Lung (tissue), 11 donors: ENCODE measurements at regions not wholly inside any gene's neighbourhood (a gene's known extent, or its start where the extent isn't known, plus 50 kb on each side); places are given as distances from the start of the nearest gene placed in this dataset.

Experiments used
- ATAC-seq: fragments of 200-7000 bp; cut with Tn5 transposase; one replicate; pipeline ENCODE4 v1.9.1; 2020; ENCODE audit warnings: moderate number of reproducible peaks; ENCODE audit not compliant: insufficient read depth, low FRiP score
- DNase-seq, 3 donors: peaks; one replicate each; pipeline ENCODE4 v3.0.0-alpha.2; 2013 to 2017
- H3K27ac ChIP-seq, 2 donors: one replicate each; pipeline ENCODE4 v1.5.1; 2013; ENCODE audit warnings: mild to moderate bottlenecking in 2 of 2, moderate library complexity in 2 of 2, control low read depth in 1 of 2, inconsistent platforms in 1 of 2, low read depth in 1 of 2, low read length in 1 of 2
- H3K27me3 ChIP-seq, 3 donors: one replicate each; pipeline ENCODE4 v1.5.1; 2013; ENCODE audit warnings: low read length in 2 of 3; ENCODE audit not compliant: control insufficient read depth in 3 of 3, insufficient read depth in 3 of 3
- H3K36me3 ChIP-seq, 4 donors: one replicate each; pipeline ENCODE4 v1.5.1; 2013; ENCODE audit warnings: low read length in 4 of 4, mild to moderate bottlenecking in 1 of 4, moderate library complexity in 1 of 4; ENCODE audit not compliant: control insufficient read depth in 4 of 4, insufficient read depth in 4 of 4
- H3K4me1 ChIP-seq, 5 donors: one replicate each; pipeline ENCODE4 v1.5.1; 2013; ENCODE audit warnings: low read length in 5 of 5, mild to moderate bottlenecking in 2 of 5, moderate library complexity in 1 of 5; ENCODE audit not compliant: control insufficient read depth in 5 of 5, insufficient read depth in 5 of 5
- H3K4me3 ChIP-seq: one replicate; pipeline ENCODE4 v1.5.1; 2013; ENCODE audit warnings: mild to moderate bottlenecking, control low read depth, moderate library complexity
- H3K9ac ChIP-seq, 2 donors: one replicate each; pipeline ENCODE4 v1.5.1; 2013; ENCODE audit warnings: low read length in 2 of 2, control low read depth in 1 of 2; ENCODE audit not compliant: insufficient read depth in 1 of 2
- H3K9me3 ChIP-seq, 4 donors: one replicate each; pipeline ENCODE4 v1.5.1; 2013; ENCODE audit warnings: low read length in 3 of 4, mild to moderate bottlenecking in 1 of 4, moderate library complexity in 1 of 4; ENCODE audit not compliant: control insufficient read depth in 4 of 4, insufficient read depth in 3 of 4
- CTCF ChIP-seq: IDR thresholded peaks from 2 replicates; pipeline ENCODE4 v1.5.1; 2012; ENCODE audit warnings: mild to moderate bottlenecking; ENCODE audit errors: control extremely low read depth, extremely low read depth
- WGBS, 2 donors: extraction: QIAGEN DNeasy Blood & Tissue Kit; methylation state at CpG; one replicate each; pipeline ENCODE4 v1.1.7; 2013; 5-methylcytosine and 5-hydroxymethylcytosine counted together
- donor health status: control.
- donor health status: control.
- donor health status: Bipolar disorder and iron deficiency.
- donor health status: healthy.
- donor health status: DM: yes; HTN: yes; CAD: no.

GRCh38 chr5:30890377-30890776 lies 303.1 kb upstream of the CDH6 start:
- Histone ChIP-seq H3K4me1 (no peaks in the 10 kb centered on the region), H3K36me3 (no peaks in the 10 kb centered on the region), H3K27ac (no peak overlapping the region), H3K4me3 (no peak overlapping the region), H3K27me3 (no peaks in the 10 kb centered on the region), H3K9me3 (no peaks in the 10 kb centered on the region), H3K9ac (no peak overlapping the region)
- 36 to 42% methylated on average over 2 of the region's 2 CpGs for WGBS, 2 donors
- ATAC-seq: no peak
- no peak for TF ChIP-seq CTCF
- no peak for DNase-seq

- Histone ChIP-seq H3K27me3 (no peaks in the 10 kb centered on the region), H3K9me3 (no peaks in the 10 kb centered on the region), H3K4me3 (no peak overlapping the region), H3K27ac (no peak overlapping the region), H3K36me3 (no peaks in the 10 kb centered on the region), H3K4me1 (peaks cover 0 to 3% (median 0%) of the 10 kb centered on the region in 5 donors), H3K9ac (no peak overlapping the region)
- DNase-seq (no peak), ATAC-seq (no peak)
- WGBS, 2 donors: 82 to 85% methylated on average over 3 of the region's 3 CpGs
- TF ChIP-seq CTCF: no peak
These were observed 313.0 kb upstream of the CDH6 start for GRCh38 chr5:30880514-30880913.

GRCh38 chr5:30879887-30880286 lies 313.6 kb upstream of the CDH6 start:
- no peak overlapping the region for H3K27ac ChIP-seq
- ATAC-seq (no peak), DNase-seq (no peak)
- no peak overlapping the region for H3K4me3 ChIP-seq
- H3K4me1 ChIP-seq: peaks cover 0 to 3% (median 0%) of the 10 kb centered on the region in 5 donors
- H3K27me3 ChIP-seq: no peaks in the 10 kb centered on the region
- WGBS, 2 donors: 95 to 98% methylated on average over 2 of the region's 2 CpGs
- no peak overlapping the region for H3K9ac ChIP-seq
- H3K36me3 ChIP-seq: no peaks in the 10 kb centered on the region
- TF ChIP-seq CTCF: no peak
- no peaks in the 10 kb centered on the region for H3K9me3 ChIP-seq

GRCh38 chr5:30878746-30879145 lies 314.7 kb upstream of the CDH6 start:
- no peak overlapping the region for H3K27ac ChIP-seq
- H3K9me3 ChIP-seq: no peaks in the 10 kb centered on the region
- H3K4me1 ChIP-seq: peaks cover 0 to 4% (median 0%) of the 10 kb centered on the region in 5 donors
- ATAC-seq (no peak), DNase-seq (no peak)
- no peaks in the 10 kb centered on the region for H3K27me3 ChIP-seq
- H3K9ac ChIP-seq: no peak overlapping the region
- no peak for TF ChIP-seq CTCF
- no peak overlapping the region for H3K4me3 ChIP-seq
- no peaks in the 10 kb centered on the region for H3K36me3 ChIP-seq
- 88 to 91% methylated on average over 1 of the region's 1 CpG for WGBS, 2 donors
